Naive thymus-derived CD4-positive, alpha-beta T cell (primary cell): ENCODE measurements at regions not wholly inside any gene's neighbourhood (a gene's known extent, or its start where the extent isn't known, plus 50 kb on each side); places are given as distances from the start of the nearest gene placed in this dataset.
"Not testable (repeated sequence)": the region's sequence is repeated elsewhere in the genome, so short reads cannot be mapped to it uniquely, and the experiment has no call there.

Experiments
- ATAC-seq: fragments of 150-1000 bp; cut with Tn5 transposase; 2 replicates; pipeline ENCODE4 v1.10.0; 2021; ENCODE audit warnings: mild to moderate bottlenecking, moderate library complexity
- CTCF ChIA-PET: fragments of 350-600 bp; sonication (Branson Sonifier 250); formaldehyde crosslinking; loops from one replicate; lab custom pipeline; 2021; ENCODE audit warnings: antibody characterized with exemption; lab: Charles Lee
- POLR2A ChIA-PET: fragments of 350-600 bp; sonication (Branson Sonifier 250); formaldehyde crosslinking; loops from one replicate; lab custom pipeline; 2021; ENCODE audit warnings: antibody characterized with exemption, inconsistent platforms; lab: Charles Lee
- DNase-seq, 9 donors: peaks; one replicate each; pipeline versions ENCODE4 v3.0.0 to v3.0.0-alpha.2; 2020 to 2022; ENCODE audit warnings: mixed read lengths in 1 of 9
- H3K27ac ChIP-seq: one replicate; pipeline ENCODE4 v1.7.0; 2013; ENCODE audit warnings: mild to moderate bottlenecking, low read depth, low read length, moderate library complexity
- H3K27me3 ChIP-seq, 2 donors: one replicate each; pipeline ENCODE4 v1.7.0; 2013; ENCODE audit warnings: low read length in 2 of 2, mild to moderate bottlenecking in 2 of 2, moderate library complexity in 2 of 2; ENCODE audit not compliant: control insufficient read depth in 2 of 2, insufficient read depth in 2 of 2
- H3K36me3 ChIP-seq, 3 experiments: 1 replicate in 2 of 3; 2 replicates in 1 of 3; pipeline ENCODE4 v1.7.0; 2013; ENCODE audit warnings: low read length in 3 of 3, mild to moderate bottlenecking in 3 of 3, moderate library complexity in 1 of 3; ENCODE audit not compliant: insufficient read depth in 3 of 3, control insufficient read depth in 2 of 3
- H3K4me1 ChIP-seq, 2 donors: one replicate each; pipeline ENCODE4 v1.7.0; 2013; ENCODE audit warnings: low read length in 2 of 2, mild to moderate bottlenecking in 2 of 2, moderate library complexity in 1 of 2; ENCODE audit not compliant: control insufficient read depth in 2 of 2, insufficient read depth in 2 of 2
- H3K4me3 ChIP-seq: 2 replicates; pipeline ENCODE4 v1.7.0; 2013; ENCODE audit warnings: mild to moderate bottlenecking, low read length
- H3K9me3 ChIP-seq, 3 experiments: 1 replicate in 2 of 3; 2 replicates in 1 of 3; pipeline ENCODE4 v1.7.0; 2013; ENCODE audit warnings: low read length in 3 of 3; ENCODE audit not compliant: control insufficient read depth in 2 of 3
- H3K27ac Mint-ChIP-seq, 9 donors: one replicate each; pipeline ENCODE4 v1.8.0; 2020 to 2022; ENCODE audit warnings: mixed read lengths in 9 of 9, mild to moderate bottlenecking in 8 of 9, moderate library complexity in 5 of 9, inconsistent platforms in 2 of 9
- H3K27me3 Mint-ChIP-seq, 5 donors: one replicate each; pipeline ENCODE4 v1.8.0; 2021 to 2022; ENCODE audit warnings: mixed read lengths in 5 of 5, mild to moderate bottlenecking in 1 of 5
- H3K36me3 Mint-ChIP-seq, 5 donors: one replicate each; pipeline ENCODE4 v1.8.0; 2020 to 2022; ENCODE audit warnings: mixed read lengths in 5 of 5, mild to moderate bottlenecking in 3 of 5, inconsistent platforms in 1 of 5
- H3K4me1 Mint-ChIP-seq, 7 donors: one replicate each; pipeline ENCODE4 v1.8.0; 2020 to 2022; ENCODE audit warnings: mixed read lengths in 7 of 7, mild to moderate bottlenecking in 3 of 7, inconsistent platforms in 1 of 7
- H3K4me3 Mint-ChIP-seq, 10 donors: one replicate each; pipeline ENCODE4 v1.8.0; 2020 to 2022; ENCODE audit warnings: mild to moderate bottlenecking in 10 of 10, mixed read lengths in 10 of 10, moderate library complexity in 6 of 10, inconsistent platforms in 2 of 10
- H3K9me3 Mint-ChIP-seq, 11 donors: one replicate each; pipeline ENCODE4 v1.8.0; 2020 to 2022; ENCODE audit warnings: mixed read lengths in 11 of 11, mild to moderate bottlenecking in 4 of 11, inconsistent platforms in 1 of 11, moderate library complexity in 1 of 11
- intact Hi-C, 2 donors: fragments of 100-400 bp; cut with micrococcal nuclease; formaldehyde crosslinking; loops; one replicate each; pipeline ENCODE4 v1.15.1; 2023

DNA sequence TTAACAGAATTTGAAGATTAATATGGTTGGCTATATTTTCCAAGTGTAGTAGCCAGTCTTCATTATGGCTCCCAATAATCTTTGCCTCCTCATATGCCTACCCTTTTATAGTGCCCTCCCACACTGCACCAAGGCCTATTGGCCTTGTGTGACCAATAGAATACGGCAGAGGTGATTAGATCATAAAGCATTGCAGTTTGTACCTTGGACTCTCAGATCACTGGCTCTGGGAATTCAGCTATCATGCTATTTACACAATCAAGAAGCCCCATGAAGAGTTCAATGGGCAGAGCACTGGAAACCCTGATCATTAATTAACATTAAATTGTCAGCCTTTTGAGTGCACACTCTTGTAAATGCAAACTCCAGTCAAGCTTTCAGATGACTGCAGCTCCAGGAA lies 154.5 kb upstream of the MAGI2 start:
- Histone ChIP-seq H3K27ac (no peak overlapping the region), H3K9me3 (no peaks in the 10 kb centered on the region), H3K4me3 (no peak overlapping the region), H3K27me3 (no peaks in the 10 kb centered on the region), H3K4me1 (no peaks in the 10 kb centered on the region), H3K36me3 (no peaks in the 10 kb centered on the region)
- no peak for ATAC-seq
- intact Hi-C loops, result loop anchor here in 1 of 2 donors (10.0 kb wide), 1 partner anchor 57 kb away; no protein-coding TSS in a partner anchor
- DNase-seq, result no peak
- H3K4me3 Mint-ChIP-seq, result no peak overlapping the region
- CTCF ChIA-PET, result no interaction called here
- no peak overlapping the region for H3K27ac Mint-ChIP-seq
- POLR2A ChIA-PET, result no interaction called here
- H3K27me3 Mint-ChIP-seq, result no peaks in the 10 kb centered on the region
- H3K9me3 Mint-ChIP-seq, result peaks cover 0 to 7% (median 2%) of the 10 kb centered on the region in 11 donors
- no peaks in the 10 kb centered on the region for H3K36me3 Mint-ChIP-seq
- no peaks in the 10 kb centered on the region for H3K4me1 Mint-ChIP-seq

DNA sequence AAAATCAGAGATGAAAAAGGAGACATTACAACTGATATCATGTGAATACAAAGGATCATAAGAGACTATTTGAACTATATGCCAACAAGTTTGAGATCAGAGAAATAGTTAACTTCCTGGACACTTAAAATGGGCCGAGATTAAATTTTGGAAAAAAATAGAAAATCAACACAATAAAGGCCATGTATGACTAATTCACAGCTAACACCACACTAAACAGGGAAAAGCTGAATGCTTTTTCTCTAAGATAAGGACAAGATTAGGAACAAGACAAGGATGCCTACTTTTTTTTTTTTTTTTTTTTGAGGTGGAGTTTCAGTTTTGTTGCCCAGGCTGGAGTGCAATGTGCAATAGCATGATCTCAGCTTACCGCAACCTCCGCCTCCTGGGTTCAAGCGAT lies 151.4 kb upstream of the MAGI2 start:
- intact Hi-C loops, result loop anchor here in 1 of 2 donors (10.0 kb wide), 1 partner anchor 60 kb away; no protein-coding TSS in a partner anchor
- Histone ChIP-seq H3K4me3 (no peak overlapping the region), H3K36me3 (no peaks in the 10 kb centered on the region), H3K27ac (no peak overlapping the region), H3K27me3 (no peaks in the 10 kb centered on the region), H3K4me1 (no peaks in the 10 kb centered on the region), H3K9me3 (no peaks in the 10 kb centered on the region)
- Mint-ChIP-seq H3K27ac (no peak overlapping the region), H3K27me3 (no peaks in the 10 kb centered on the region), H3K4me1 (no peaks in the 10 kb centered on the region), H3K4me3 (no peak overlapping the region), H3K36me3 (no peaks in the 10 kb centered on the region), H3K9me3 (peaks cover 0 to 7% (median 2%) of the 10 kb centered on the region in 11 donors)
- ChIA-PET CTCF (no interaction called here), POLR2A (no interaction called here)
- DNase-seq (no peak), ATAC-seq (no peak)

DNA sequence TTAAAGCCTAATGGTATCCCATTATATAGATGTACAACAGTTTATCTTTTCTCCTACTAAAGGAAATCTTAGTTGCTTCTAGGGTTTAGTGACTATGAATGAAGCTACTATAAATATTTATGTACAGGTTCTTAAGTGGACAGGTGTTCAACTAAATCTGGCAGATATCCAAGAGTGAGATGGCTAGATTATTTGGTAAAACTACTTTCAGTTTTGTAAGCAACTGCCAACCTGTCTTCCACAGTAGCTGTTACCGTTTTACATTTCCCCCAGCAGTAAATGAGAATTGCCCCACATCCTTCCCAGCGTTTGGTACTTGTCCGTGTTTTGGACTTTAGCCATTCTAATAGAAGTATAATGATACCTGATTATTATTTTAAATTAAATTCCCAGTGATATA lies 144.9 kb upstream of the MAGI2 start:
- DNase-seq (no peak), ATAC-seq (no peak)
- H3K4me1 Mint-ChIP-seq, result no peaks in the 10 kb centered on the region
- no peaks in the 10 kb centered on the region for H3K9me3 Mint-ChIP-seq
- H3K4me3 Mint-ChIP-seq, result no peak overlapping the region
- no peak overlapping the region for H3K27ac Mint-ChIP-seq
- POLR2A ChIA-PET, result no interaction called here
- Histone ChIP-seq H3K36me3 (no peaks in the 10 kb centered on the region), H3K27me3 (no peaks in the 10 kb centered on the region), H3K27ac (no peak overlapping the region), H3K9me3 (no peaks in the 10 kb centered on the region), H3K4me3 (no peak overlapping the region), H3K4me1 (no peaks in the 10 kb centered on the region)
- CTCF ChIA-PET, result no interaction called here
- no peaks in the 10 kb centered on the region for H3K36me3 Mint-ChIP-seq
- H3K27me3 Mint-ChIP-seq, result no peaks in the 10 kb centered on the region
- intact Hi-C loops, result no loop called here

- POLR2A ChIA-PET, H3K27me3 ChIP-seq, intact Hi-C loops, H3K4me3 Mint-ChIP-seq, H3K4me3 ChIP-seq, H3K36me3 Mint-ChIP-seq, ATAC-seq, H3K36me3 ChIP-seq, H3K9me3 Mint-ChIP-seq, H3K9me3 ChIP-seq, H3K4me1 Mint-ChIP-seq, CTCF ChIA-PET, H3K4me1 ChIP-seq, H3K27ac Mint-ChIP-seq, DNase-seq, H3K27ac ChIP-seq, H3K27me3 Mint-ChIP-seq: not testable (repeated sequence)
Measured at GRCh38 chr7:79594671-79595070, 141.2 kb upstream of the MAGI2 start.

GRCh38 chr7:79593866-79594301 lies 140.4 kb upstream of the MAGI2 start:
- POLR2A ChIA-PET, result no interaction called here
- DNase-seq (no peak), ATAC-seq (no peak)
- CTCF ChIA-PET, result no interaction called here
- no peak overlapping the region for H3K27ac Mint-ChIP-seq
- no peak overlapping the region for H3K4me3 Mint-ChIP-seq
- no peaks in the 10 kb centered on the region for H3K4me1 ChIP-seq
- H3K27me3 Mint-ChIP-seq, result no peaks in the 10 kb centered on the region
- H3K27me3 ChIP-seq, result no peaks in the 10 kb centered on the region
- no peaks in the 10 kb centered on the region for H3K9me3 Mint-ChIP-seq
- H3K4me3 ChIP-seq, result no peak overlapping the region
- H3K27ac ChIP-seq, result no peak overlapping the region
- intact Hi-C loops, result no loop called here
- H3K36me3 ChIP-seq, result no peaks in the 10 kb centered on the region
- no peaks in the 10 kb centered on the region for H3K36me3 Mint-ChIP-seq
- no peaks in the 10 kb centered on the region for H3K4me1 Mint-ChIP-seq
- no peaks in the 10 kb centered on the region for H3K9me3 ChIP-seq

GRCh38 chr7:79590916-79591623 lies 137.6 kb upstream of the MAGI2 start:
- no peaks in the 10 kb centered on the region for H3K9me3 Mint-ChIP-seq
- H3K36me3 Mint-ChIP-seq, result no peaks in the 10 kb centered on the region
- ATAC-seq (no peak), DNase-seq (no peak)
- Histone ChIP-seq H3K4me3 (no peak overlapping the region), H3K36me3 (no peaks in the 10 kb centered on the region), H3K9me3 (no peaks in the 10 kb centered on the region), H3K27ac (no peak overlapping the region), H3K27me3 (no peaks in the 10 kb centered on the region), H3K4me1 (no peaks in the 10 kb centered on the region)
- no peak overlapping the region for H3K27ac Mint-ChIP-seq
- POLR2A ChIA-PET, result no interaction called here
- H3K4me1 Mint-ChIP-seq, result no peaks in the 10 kb centered on the region
- no peak overlapping the region for H3K4me3 Mint-ChIP-seq
- H3K27me3 Mint-ChIP-seq, result no peaks in the 10 kb centered on the region
- CTCF ChIA-PET, result no interaction called here
- intact Hi-C loops, result no loop called here

- Histone ChIP-seq H3K36me3 (no peaks in the 10 kb centered on the region), H3K4me3 (no peak overlapping the region), H3K27me3 (no peaks in the 10 kb centered on the region), H3K4me1 (no peaks in the 10 kb centered on the region), H3K27ac (no peak overlapping the region), H3K9me3 (no peaks in the 10 kb centered on the region)
- CTCF ChIA-PET, result no interaction called here
- H3K27ac Mint-ChIP-seq, result no peak overlapping the region
- DNase-seq, result no peak
- no peaks in the 10 kb centered on the region for H3K27me3 Mint-ChIP-seq
- no peak overlapping the region for H3K4me3 Mint-ChIP-seq
- H3K9me3 Mint-ChIP-seq, result peaks cover 0 to 5% (median 0%) of the 10 kb centered on the region in 11 donors
- POLR2A ChIA-PET, result no interaction called here
- intact Hi-C loops, result no loop called here
- H3K36me3 Mint-ChIP-seq, result no peaks in the 10 kb centered on the region
- no peak for ATAC-seq
- no peaks in the 10 kb centered on the region for H3K4me1 Mint-ChIP-seq
Measured at GRCh38 chr7:79590391-79590790, 136.9 kb upstream of the MAGI2 start.
